KMS-11 (cell line): ENCODE measurements at regions not wholly inside any gene's neighbourhood (a gene's known extent, or its start where the extent isn't known, plus 50 kb on each side); places are given as distances from the start of the nearest gene placed in this dataset.

ENCODE experiments used
- H2AFZ ChIP-seq: fragments of 200-600 bp; sonication (generic); 2 replicates; pipeline ENCODE4 v1.6.1; 2016; ENCODE audit warnings: antibody characterized with exemption, mixed run types, low read depth
- H3K27ac ChIP-seq: fragments of 200-600 bp; sonication (generic); 2 replicates; pipeline ENCODE4 v1.6.1; 2016; ENCODE audit warnings: mild to moderate bottlenecking, mixed run types
- H3K27me3 ChIP-seq: fragments of 200-600 bp; sonication (generic); 2 replicates; pipeline ENCODE4 v1.6.1; 2017; ENCODE audit warnings: mild to moderate bottlenecking, low read depth, mixed run types, moderate library complexity; ENCODE audit not compliant: insufficient read depth
- H3K36me3 ChIP-seq: fragments of 200-600 bp; sonication (generic); 2 replicates; pipeline ENCODE4 v1.6.1; 2017; ENCODE audit warnings: mild to moderate bottlenecking, mixed run types; ENCODE audit not compliant: insufficient read depth
- H3K4me1 ChIP-seq: fragments of 200-600 bp; sonication (generic); 2 replicates; pipeline ENCODE4 v1.6.1; 2016; ENCODE audit warnings: mild to moderate bottlenecking, low read depth, mixed run types; ENCODE audit not compliant: poor library complexity, severe bottlenecking
- H3K4me2 ChIP-seq: fragments of 200-600 bp; sonication (generic); 2 replicates; pipeline ENCODE4 v1.7.0; 2016; ENCODE audit warnings: mild to moderate bottlenecking, mixed run types
- H3K4me3 ChIP-seq: fragments of 200-600 bp; sonication (generic); IDR thresholded peaks from 2 replicates; pipeline ENCODE4 v1.6.1; 2017; ENCODE audit warnings: low read depth, low read length, mixed read lengths; ENCODE audit not compliant: insufficient read depth
- H3K79me2 ChIP-seq: fragments of 200-600 bp; sonication (generic); 2 replicates; pipeline ENCODE4 v1.6.1; 2016; ENCODE audit warnings: low read depth, mixed run types; ENCODE audit not compliant: insufficient read depth
- H3K9ac ChIP-seq: fragments of 200-600 bp; sonication (generic); 2 replicates; pipeline ENCODE4 v1.6.1; 2016; ENCODE audit warnings: mild to moderate bottlenecking, mixed run types
- H4K20me1 ChIP-seq: fragments of 200-600 bp; sonication (generic); 2 replicates; pipeline ENCODE4 v1.6.1; 2016; ENCODE audit warnings: mild to moderate bottlenecking, mixed run types; ENCODE audit not compliant: insufficient read depth
- CTCF ChIP-seq: fragments of 200-600 bp; sonication (generic); conservative IDR thresholded peaks from 2 replicates; pipeline ENCODE4 v1.6.1; 2017; ENCODE audit warnings: low read depth, mild to moderate bottlenecking, antibody characterized with exemption, low read length, moderate library complexity, mixed read lengths

DNA sequence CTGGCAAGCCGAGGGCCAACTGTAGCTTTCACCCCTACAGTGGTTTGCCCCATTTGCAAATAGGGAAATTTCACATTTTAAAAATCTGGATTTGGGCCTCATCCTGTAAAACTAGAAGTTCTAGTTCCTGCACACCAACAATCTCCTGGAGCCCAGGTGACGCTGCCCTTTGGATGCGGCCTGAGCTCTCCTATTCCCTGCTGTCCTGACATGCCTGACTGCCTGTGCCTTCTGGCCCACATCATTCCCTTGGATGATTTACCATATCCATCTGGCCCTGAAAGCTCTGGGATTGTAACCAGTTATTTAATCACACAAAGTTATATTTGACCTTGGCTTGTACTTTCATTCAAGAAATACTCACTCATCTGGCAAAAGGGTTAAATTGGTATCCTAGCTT, 272.3 kb downstream of the ARRDC4 start:
- Histone ChIP-seq H3K27ac (no peak overlapping the region), H2AFZ (no peak overlapping the region)

DNA sequence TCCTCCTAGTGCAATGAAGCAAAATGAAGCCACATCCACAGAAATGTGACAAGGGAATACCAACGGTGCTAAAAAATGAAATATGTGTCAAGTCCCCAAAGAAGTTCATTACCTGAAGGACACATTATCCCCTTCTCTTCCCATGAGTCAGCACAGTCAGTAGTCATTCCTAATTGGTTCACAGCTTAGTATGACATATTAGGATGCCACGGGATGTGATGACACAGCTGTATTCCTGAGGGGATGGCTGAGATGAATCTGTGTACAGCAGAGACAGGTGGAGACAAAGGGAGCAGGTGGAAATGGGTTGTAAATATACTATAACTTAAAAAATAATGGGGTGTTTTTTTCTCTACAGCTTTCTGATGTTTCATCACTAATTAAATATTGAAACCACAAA, 273.4 kb downstream of the ARRDC4 start:
- no peak for TF ChIP-seq CTCF
- Histone ChIP-seq H4K20me1 (no peaks in the 10 kb centered on the region), H3K27me3 (no peaks in the 10 kb centered on the region), H3K27ac (no peak overlapping the region), H3K79me2 (no peaks in the 10 kb centered on the region), H3K4me3 (no peak overlapping the region), H3K9ac (no peak overlapping the region), H3K4me1 (no peaks in the 10 kb centered on the region), H3K36me3 (no peaks in the 10 kb centered on the region), H2AFZ (no peak overlapping the region), H3K4me2 (no peak overlapping the region)

More for the DNA sequence above, 272.3 kb downstream of the ARRDC4 start:
- no peak overlapping the region for H3K4me3 ChIP-seq
- no peak overlapping the region for H3K4me2 ChIP-seq
- no peaks in the 10 kb centered on the region for H3K36me3 ChIP-seq
- H3K4me1 ChIP-seq: no peaks in the 10 kb centered on the region
- no peak overlapping the region for H3K9ac ChIP-seq
- H3K79me2 ChIP-seq: no peaks in the 10 kb centered on the region
- TF ChIP-seq CTCF: no peak
- no peaks in the 10 kb centered on the region for H3K27me3 ChIP-seq
- no peaks in the 10 kb centered on the region for H4K20me1 ChIP-seq

DNA sequence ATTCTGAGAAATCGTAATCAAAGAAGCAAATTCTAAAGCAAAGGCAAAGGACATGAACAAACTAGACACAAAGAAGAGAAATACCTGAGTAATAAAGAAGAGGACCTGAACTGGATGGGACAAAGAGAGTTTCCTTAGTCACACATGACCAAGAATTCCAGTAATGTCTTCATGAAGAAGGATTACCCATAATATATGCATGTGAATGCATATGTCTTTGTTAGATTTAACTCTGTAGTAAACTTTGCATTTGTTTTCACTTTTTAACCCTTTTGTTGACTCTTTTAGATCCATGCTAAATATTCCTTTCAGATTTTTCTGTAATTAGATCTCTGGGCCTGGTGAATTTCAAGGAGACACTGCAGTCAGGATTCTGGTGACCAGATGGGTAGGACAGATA, 279.8 kb downstream of the ARRDC4 start:
- TF ChIP-seq CTCF: no peak
- no peak overlapping the region for H3K4me3 ChIP-seq
- H3K27me3 ChIP-seq: no peaks in the 10 kb centered on the region
- H3K9ac ChIP-seq: no peak overlapping the region
- H3K4me1 ChIP-seq: no peaks in the 10 kb centered on the region
- no peak overlapping the region for H2AFZ ChIP-seq
- no peak overlapping the region for H3K4me2 ChIP-seq
- no peaks in the 10 kb centered on the region for H3K79me2 ChIP-seq
- no peaks in the 10 kb centered on the region for H3K36me3 ChIP-seq
- H4K20me1 ChIP-seq: no peaks in the 10 kb centered on the region
- H3K27ac ChIP-seq: no peak overlapping the region

DNA sequence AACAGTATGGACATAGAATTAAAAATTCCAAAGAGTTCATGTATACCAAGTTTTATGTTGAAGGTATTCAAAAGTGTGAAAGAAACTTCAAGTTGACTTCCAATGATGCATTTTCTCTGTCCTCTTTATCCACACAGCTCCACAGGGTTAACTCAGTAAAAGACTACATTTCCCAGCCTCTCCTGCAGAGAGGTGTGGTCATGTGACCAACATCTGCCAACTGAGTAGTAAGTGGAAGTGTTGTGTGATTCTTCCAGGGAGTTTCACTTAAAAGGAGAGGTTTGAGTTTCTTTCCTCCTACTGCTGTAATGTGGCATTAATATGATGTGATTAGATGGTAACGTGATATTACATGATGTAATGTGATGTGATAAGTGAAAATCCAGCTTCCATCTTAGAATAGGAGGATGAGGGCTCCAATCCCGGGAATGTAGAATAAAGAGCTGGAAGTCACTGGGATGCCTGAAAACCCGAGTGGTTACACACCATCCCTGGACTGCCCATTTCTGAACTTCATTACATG, 280.6 kb downstream of the ARRDC4 start:
- no peak overlapping the region for H2AFZ ChIP-seq
- H3K79me2 ChIP-seq: no peaks in the 10 kb centered on the region
- no peak overlapping the region for H3K4me3 ChIP-seq
- no peak overlapping the region for H3K4me2 ChIP-seq
- no peaks in the 10 kb centered on the region for H4K20me1 ChIP-seq
- no peak overlapping the region for H3K9ac ChIP-seq
- no peak for TF ChIP-seq CTCF
- no peaks in the 10 kb centered on the region for H3K27me3 ChIP-seq
- no peaks in the 10 kb centered on the region for H3K36me3 ChIP-seq
- H3K27ac ChIP-seq: no peak overlapping the region
- no peaks in the 10 kb centered on the region for H3K4me1 ChIP-seq
